HCT116 (cell line): ENCODE measurements at regions not wholly inside any gene's neighbourhood (a gene's known extent, or its start where the extent isn't known, plus 50 kb on each side); places are given as distances from the start of the nearest gene placed in this dataset.

Experiments
- CEBPB ChIP-seq: IDR thresholded peaks from 2 replicates; pipeline ENCODE4 v1.6.1; 2012; ENCODE audit warnings: low read depth
- EGR1 ChIP-seq: IDR thresholded peaks from 2 replicates; pipeline ENCODE4 v1.6.1; 2012; ENCODE audit warnings: low read depth
- ELF1 ChIP-seq: IDR thresholded peaks from 2 replicates; pipeline ENCODE4 v1.6.1; 2012; ENCODE audit warnings: low read depth, borderline replicate concordance
- EZH2 ChIP-seq: fragments of 200-600 bp; sonication (generic); IDR thresholded peaks from 2 replicates; pipeline ENCODE4 v1.6.1; 2017; ENCODE audit warnings: antibody characterized with exemption, mixed run types
- EZH2phosphoT487 ChIP-seq: fragments of 200-600 bp; IDR thresholded peaks from 2 replicates; pipeline ENCODE4 v1.6.1; 2018; ENCODE audit warnings: antibody characterized with exemption, borderline replicate concordance
- JUND ChIP-seq: IDR thresholded peaks from 2 replicates; pipeline ENCODE4 v1.6.1; 2012
- POLR2A ChIP-seq: IDR thresholded peaks from 2 replicates; pipeline ENCODE4 v1.7.0; 2011; ENCODE audit warnings: borderline replicate concordance; ENCODE audit not compliant: insufficient read depth, insufficient read length; ENCODE audit errors: extremely low read depth
- POLR2AphosphoS5 ChIP-seq: IDR thresholded peaks from 2 replicates; pipeline ENCODE4 v1.6.1; 2011; ENCODE audit warnings: mild to moderate bottlenecking, low read depth, low read length, moderate library complexity
- YY1 ChIP-seq: IDR thresholded peaks from 2 replicates; pipeline ENCODE4 v1.6.1; 2011; ENCODE audit warnings: low read length, low read depth, moderate library complexity, mild to moderate bottlenecking; ENCODE audit not compliant: insufficient replicate concordance; ENCODE audit errors: extremely low read depth
- TF ChIP-seq, protein P1 (sequence below), 3 experiments: fragments of 200-600 bp in 1 of 3; sonication (generic) in 1 of 3; IDR thresholded peaks in 2 of 3; conservative IDR thresholded peaks in 1 of 3; 2 replicates each; pipeline ENCODE4 v1.5.1; 2012 to 2017; ENCODE audit warnings: low read depth in 2 of 3, low read length in 2 of 3, antibody characterized with exemption in 1 of 3, borderline replicate concordance in 1 of 3, control low read depth in 1 of 3, mild to moderate bottlenecking in 1 of 3, mixed read lengths in 1 of 3, mixed run types in 1 of 3, moderate library complexity in 1 of 3; ENCODE audit not compliant: insufficient read depth in 1 of 3
- TF ChIP-seq, protein P2 (sequence below): IDR thresholded peaks from 2 replicates; pipeline ENCODE4 v1.6.1; 2012; ENCODE audit warnings: low read depth
- TF ChIP-seq, protein P3 (sequence below): IDR thresholded peaks from 2 replicates; pipeline ENCODE4 v1.6.1; 2012
- TF ChIP-seq, protein P4 (sequence below): IDR thresholded peaks from 2 replicates; pipeline ENCODE4 v1.6.1; 2011; ENCODE audit warnings: mild to moderate bottlenecking, low read length, moderate library complexity; ENCODE audit not compliant: insufficient replicate concordance; ENCODE audit errors: extremely low read depth

DNA sequence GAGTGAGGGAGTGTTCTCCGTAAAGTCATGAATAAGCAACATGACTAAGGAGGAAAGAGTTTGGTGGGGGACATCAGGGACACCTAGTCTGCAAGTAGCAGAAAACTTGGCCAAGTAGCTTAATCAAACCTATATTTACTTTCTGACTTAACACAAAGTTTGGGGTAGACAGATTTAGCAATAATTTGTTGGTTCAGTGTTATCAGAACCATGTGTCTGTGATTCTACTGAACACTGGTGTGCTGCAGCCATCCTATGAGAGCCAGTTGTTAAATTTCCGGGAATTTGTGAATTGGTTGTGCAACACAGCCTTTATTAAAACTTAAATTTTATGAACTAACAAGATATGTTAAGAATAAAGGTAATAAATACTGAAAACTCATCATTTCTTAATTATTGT lies 469.3 kb downstream of the C4orf33 start:
- TF ChIP-seq POLR2A (no peak), EZH2 (no peak), ELF1 (no peak), CEBPB (no peak), EZH2phosphoT487 (no peak), EGR1 (no peak), POLR2AphosphoS5 (no peak), YY1 (no peak), JUND (no peak)
- TF ChIP-seq, protein P1, sequence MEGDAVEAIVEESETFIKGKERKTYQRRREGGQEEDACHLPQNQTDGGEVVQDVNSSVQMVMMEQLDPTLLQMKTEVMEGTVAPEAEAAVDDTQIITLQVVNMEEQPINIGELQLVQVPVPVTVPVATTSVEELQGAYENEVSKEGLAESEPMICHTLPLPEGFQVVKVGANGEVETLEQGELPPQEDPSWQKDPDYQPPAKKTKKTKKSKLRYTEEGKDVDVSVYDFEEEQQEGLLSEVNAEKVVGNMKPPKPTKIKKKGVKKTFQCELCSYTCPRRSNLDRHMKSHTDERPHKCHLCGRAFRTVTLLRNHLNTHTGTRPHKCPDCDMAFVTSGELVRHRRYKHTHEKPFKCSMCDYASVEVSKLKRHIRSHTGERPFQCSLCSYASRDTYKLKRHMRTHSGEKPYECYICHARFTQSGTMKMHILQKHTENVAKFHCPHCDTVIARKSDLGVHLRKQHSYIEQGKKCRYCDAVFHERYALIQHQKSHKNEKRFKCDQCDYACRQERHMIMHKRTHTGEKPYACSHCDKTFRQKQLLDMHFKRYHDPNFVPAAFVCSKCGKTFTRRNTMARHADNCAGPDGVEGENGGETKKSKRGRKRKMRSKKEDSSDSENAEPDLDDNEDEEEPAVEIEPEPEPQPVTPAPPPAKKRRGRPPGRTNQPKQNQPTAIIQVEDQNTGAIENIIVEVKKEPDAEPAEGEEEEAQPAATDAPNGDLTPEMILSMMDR (IDR thresholded peaks at IDR 0.05 in 2 of 3, conservative IDR thresholded peaks at IDR 0.05 in 1 of 3; ENCODE audit: borderline replicate concordance in 1 of 3, insufficient read depth in 1 of 3, low read depth in 2 of 3, low read length in 2 of 3) = no peak
- TF ChIP-seq, protein P2, sequence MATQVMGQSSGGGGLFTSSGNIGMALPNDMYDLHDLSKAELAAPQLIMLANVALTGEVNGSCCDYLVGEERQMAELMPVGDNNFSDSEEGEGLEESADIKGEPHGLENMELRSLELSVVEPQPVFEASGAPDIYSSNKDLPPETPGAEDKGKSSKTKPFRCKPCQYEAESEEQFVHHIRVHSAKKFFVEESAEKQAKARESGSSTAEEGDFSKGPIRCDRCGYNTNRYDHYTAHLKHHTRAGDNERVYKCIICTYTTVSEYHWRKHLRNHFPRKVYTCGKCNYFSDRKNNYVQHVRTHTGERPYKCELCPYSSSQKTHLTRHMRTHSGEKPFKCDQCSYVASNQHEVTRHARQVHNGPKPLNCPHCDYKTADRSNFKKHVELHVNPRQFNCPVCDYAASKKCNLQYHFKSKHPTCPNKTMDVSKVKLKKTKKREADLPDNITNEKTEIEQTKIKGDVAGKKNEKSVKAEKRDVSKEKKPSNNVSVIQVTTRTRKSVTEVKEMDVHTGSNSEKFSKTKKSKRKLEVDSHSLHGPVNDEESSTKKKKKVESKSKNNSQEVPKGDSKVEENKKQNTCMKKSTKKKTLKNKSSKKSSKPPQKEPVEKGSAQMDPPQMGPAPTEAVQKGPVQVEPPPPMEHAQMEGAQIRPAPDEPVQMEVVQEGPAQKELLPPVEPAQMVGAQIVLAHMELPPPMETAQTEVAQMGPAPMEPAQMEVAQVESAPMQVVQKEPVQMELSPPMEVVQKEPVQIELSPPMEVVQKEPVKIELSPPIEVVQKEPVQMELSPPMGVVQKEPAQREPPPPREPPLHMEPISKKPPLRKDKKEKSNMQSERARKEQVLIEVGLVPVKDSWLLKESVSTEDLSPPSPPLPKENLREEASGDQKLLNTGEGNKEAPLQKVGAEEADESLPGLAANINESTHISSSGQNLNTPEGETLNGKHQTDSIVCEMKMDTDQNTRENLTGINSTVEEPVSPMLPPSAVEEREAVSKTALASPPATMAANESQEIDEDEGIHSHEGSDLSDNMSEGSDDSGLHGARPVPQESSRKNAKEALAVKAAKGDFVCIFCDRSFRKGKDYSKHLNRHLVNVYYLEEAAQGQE = no peak
- TF ChIP-seq, protein P3, sequence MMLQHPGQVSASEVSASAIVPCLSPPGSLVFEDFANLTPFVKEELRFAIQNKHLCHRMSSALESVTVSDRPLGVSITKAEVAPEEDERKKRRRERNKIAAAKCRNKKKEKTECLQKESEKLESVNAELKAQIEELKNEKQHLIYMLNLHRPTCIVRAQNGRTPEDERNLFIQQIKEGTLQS = no peak
- TF ChIP-seq, protein P4, sequence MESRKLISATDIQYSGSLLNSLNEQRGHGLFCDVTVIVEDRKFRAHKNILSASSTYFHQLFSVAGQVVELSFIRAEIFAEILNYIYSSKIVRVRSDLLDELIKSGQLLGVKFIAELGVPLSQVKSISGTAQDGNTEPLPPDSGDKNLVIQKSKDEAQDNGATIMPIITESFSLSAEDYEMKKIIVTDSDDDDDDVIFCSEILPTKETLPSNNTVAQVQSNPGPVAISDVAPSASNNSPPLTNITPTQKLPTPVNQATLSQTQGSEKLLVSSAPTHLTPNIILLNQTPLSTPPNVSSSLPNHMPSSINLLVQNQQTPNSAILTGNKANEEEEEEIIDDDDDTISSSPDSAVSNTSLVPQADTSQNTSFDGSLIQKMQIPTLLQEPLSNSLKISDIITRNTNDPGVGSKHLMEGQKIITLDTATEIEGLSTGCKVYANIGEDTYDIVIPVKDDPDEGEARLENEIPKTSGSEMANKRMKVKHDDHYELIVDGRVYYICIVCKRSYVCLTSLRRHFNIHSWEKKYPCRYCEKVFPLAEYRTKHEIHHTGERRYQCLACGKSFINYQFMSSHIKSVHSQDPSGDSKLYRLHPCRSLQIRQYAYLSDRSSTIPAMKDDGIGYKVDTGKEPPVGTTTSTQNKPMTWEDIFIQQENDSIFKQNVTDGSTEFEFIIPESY = no peak
